Muscle of arm (tissue), 1 donor: ENCODE measurements at regions not wholly inside any gene's neighbourhood (a gene's known extent, or its start where the extent isn't known, plus 50 kb on each side); places are given as distances from the start of the nearest gene placed in this dataset.
"Not testable (repeated sequence)": the region's sequence is repeated elsewhere in the genome, so short reads cannot be mapped to it uniquely, and the experiment has no call there.

Experiments
- DNase-seq: peaks from one replicate; pipeline ENCODE4 v3.0.0-alpha.2; 2013

GRCh38 chr5:124030043-124030491 lies 518.1 kb downstream of the CSNK1G3 start:
- no peak for DNase-seq

- no peak for DNase-seq
Measured at GRCh38 chr5:124027441-124027840, 515.5 kb downstream of the CSNK1G3 start.

GRCh38 chr5:124025306-124025845 lies 513.4 kb downstream of the CSNK1G3 start:
- DNase-seq: no peak

- no peak for DNase-seq
Measured at GRCh38 chr5:124022966-124023365, 511.0 kb downstream of the CSNK1G3 start.

GRCh38 chr5:124021776-124022175 lies 509.8 kb downstream of the CSNK1G3 start:
- DNase-seq: no peak

- DNase-seq: no peak
Measured at GRCh38 chr5:124021066-124021641, 509.2 kb downstream of the CSNK1G3 start.

GRCh38 chr5:124017321-124017720 lies 505.3 kb downstream of the CSNK1G3 start:
- DNase-seq: not testable (repeated sequence)

GRCh38 chr5:124007675-124008398 lies 495.9 kb downstream of the CSNK1G3 start:
- no peak for DNase-seq

GRCh38 chr5:124001036-124001615 lies 489.1 kb downstream of the CSNK1G3 start:
- DNase-seq: no peak

- DNase-seq: no peak
Measured at GRCh38 chr5:124000538-124000937, 488.6 kb downstream of the CSNK1G3 start.

GRCh38 chr5:123997462-123998215 lies 485.7 kb downstream of the CSNK1G3 start:
- DNase-seq: no peak

GRCh38 chr5:123997064-123997461 lies 485.1 kb downstream of the CSNK1G3 start:
- DNase-seq: no peak

- DNase-seq: no peak
Measured at GRCh38 chr5:123992641-123993040, 480.7 kb downstream of the CSNK1G3 start.

GRCh38 chr5:123987956-123988355 lies 476.0 kb downstream of the CSNK1G3 start:
- DNase-seq: no peak

GRCh38 chr5:123976379-123977033 lies 464.5 kb downstream of the CSNK1G3 start:
- no peak for DNase-seq

- DNase-seq: not testable (repeated sequence)
Measured at GRCh38 chr5:123975521-123975920, 463.5 kb downstream of the CSNK1G3 start.

GRCh38 chr5:123966781-123967180 lies 454.8 kb downstream of the CSNK1G3 start:
- no peak for DNase-seq

- DNase-seq: no peak
Measured at GRCh38 chr5:123965626-123966025, 453.6 kb downstream of the CSNK1G3 start.

- no peak for DNase-seq
Measured at GRCh38 chr5:123964884-123965283, 452.9 kb downstream of the CSNK1G3 start.

- DNase-seq: no peak
Measured at GRCh38 chr5:123960526-123960925, 448.5 kb downstream of the CSNK1G3 start.

- DNase-seq: no peak
Measured at GRCh38 chr5:123951582-123951977, 439.6 kb downstream of the CSNK1G3 start.
